Natural killer cell treated with Interleukin-12 subunit alpha and Interleukin-12 subunit beta and Interleukin-15 and Interleukin-18, amount 100 ng/mL, for 72 hours (primary cell): ENCODE measurements at regions not wholly inside any gene's neighbourhood (a gene's known extent, or its start where the extent isn't known, plus 50 kb on each side); places are given as distances from the start of the nearest gene placed in this dataset.
"Not testable (repeated sequence)": the region's sequence is repeated elsewhere in the genome, so short reads cannot be mapped to it uniquely, and the experiment has no call there.

Experiments
- ATAC-seq, 2 donors: fragments of 150-1000 bp; cut with Tn5 transposase in 1 of 2; sonication (Bioruptor Pico), chemical (Tn5 transposase) in 1 of 2; 2 replicates each; pipeline ENCODE4 v1.10.0; 2021
- DNase-seq: peaks from one replicate; pipeline ENCODE4 v3.0.0; 2022; ENCODE audit warnings: low spot score
- H3K27ac Mint-ChIP-seq, 2 donors: 1 replicate in 1 of 2; 2 replicates in 1 of 2; pipeline ENCODE4 v1.8.0; 2022; ENCODE audit warnings: mixed read lengths in 2 of 2, mild to moderate bottlenecking in 1 of 2, moderate library complexity in 1 of 2
- H3K27me3 Mint-ChIP-seq, 2 donors: 1 replicate in 1 of 2; 2 replicates in 1 of 2; pipeline ENCODE4 v1.8.0; 2022; ENCODE audit warnings: mixed read lengths in 2 of 2
- H3K36me3 Mint-ChIP-seq: one replicate; pipeline ENCODE4 v1.8.0; 2022; ENCODE audit warnings: mixed read lengths
- H3K4me1 Mint-ChIP-seq, 2 donors: 1 replicate in 1 of 2; 2 replicates in 1 of 2; pipeline ENCODE4 v1.8.0; 2022; ENCODE audit warnings: low read depth in 2 of 2, mixed read lengths in 2 of 2, mild to moderate bottlenecking in 1 of 2
- H3K4me3 Mint-ChIP-seq: one replicate; pipeline ENCODE4 v1.8.0; 2022; ENCODE audit warnings: mixed read lengths
- H3K9me3 Mint-ChIP-seq: 2 replicates; pipeline ENCODE4 v1.8.0; 2022; ENCODE audit warnings: mixed read lengths

- DNase-seq (no peak), ATAC-seq (no peak)
- H3K4me3 Mint-ChIP-seq = no peak overlapping the region
- H3K27me3 Mint-ChIP-seq = no peaks in the 10 kb centered on the region
- peaks cover 4% of the 10 kb centered on the region for H3K36me3 Mint-ChIP-seq
- peaks cover 4% of the 10 kb centered on the region for H3K9me3 Mint-ChIP-seq
- H3K27ac Mint-ChIP-seq = no peak overlapping the region
- H3K4me1 Mint-ChIP-seq = no peaks in the 10 kb centered on the region
These were observed 1535.8 kb upstream of the PCDH10 start for GRCh38 chr4:131613086-131613823.

GRCh38 chr4:131613824-131614216 is 1535.3 kb upstream of the PCDH10 start:
- Mint-ChIP-seq H3K4me3 (no peak overlapping the region), H3K4me1 (no peaks in the 10 kb centered on the region), H3K36me3 (peaks cover 4% of the 10 kb centered on the region), H3K27me3 (no peaks in the 10 kb centered on the region), H3K27ac (no peak overlapping the region), H3K9me3 (peaks cover 4% of the 10 kb centered on the region)
- no peak for DNase-seq
- ATAC-seq = no peak

- Mint-ChIP-seq H3K36me3 (peaks cover 14% of the 10 kb centered on the region), H3K27me3 (no peaks in the 10 kb centered on the region), H3K27ac (no peak overlapping the region), H3K4me3 (no peak overlapping the region), H3K9me3 (peaks cover 18% of the 10 kb centered on the region), H3K4me1 (no peaks in the 10 kb centered on the region)
- ATAC-seq (no peak), DNase-seq (no peak)
These were observed 1516.2 kb upstream of the PCDH10 start for GRCh38 chr4:131632877-131633276.

GRCh38 chr4:131635191-131635590 is 1513.9 kb upstream of the PCDH10 start:
- Mint-ChIP-seq H3K9me3 (peaks cover 23% of the 10 kb centered on the region), H3K4me1 (no peaks in the 10 kb centered on the region), H3K27me3 (no peaks in the 10 kb centered on the region), H3K36me3 (peaks cover 18% of the 10 kb centered on the region), H3K4me3 (no peak overlapping the region), H3K27ac (no peak overlapping the region)
- ATAC-seq = no peak
- DNase-seq = no peak

- Mint-ChIP-seq H3K4me1 (no peaks in the 10 kb centered on the region), H3K36me3 (peaks cover 18% of the 10 kb centered on the region), H3K27ac (no peak overlapping the region), H3K4me3 (no peak overlapping the region), H3K27me3 (no peaks in the 10 kb centered on the region), H3K9me3 (peaks cover 29% of the 10 kb centered on the region)
- DNase-seq (no peak), ATAC-seq (no peak)
These were observed 1510.3 kb upstream of the PCDH10 start for GRCh38 chr4:131638781-131639180.

GRCh38 chr4:131644619-131645018 is 1504.5 kb upstream of the PCDH10 start:
- Mint-ChIP-seq H3K27me3 (no peaks in the 10 kb centered on the region), H3K4me3 (no peak overlapping the region), H3K9me3 (peaks cover 17% of the 10 kb centered on the region), H3K36me3 (no peaks in the 10 kb centered on the region), H3K4me1 (no peaks in the 10 kb centered on the region), H3K27ac (no peak overlapping the region)
- DNase-seq (no peak), ATAC-seq (no peak)

GRCh38 chr4:131649227-131649626 is 1499.9 kb upstream of the PCDH10 start:
- H3K27ac Mint-ChIP-seq = no peak overlapping the region
- no peak overlapping the region for H3K4me3 Mint-ChIP-seq
- DNase-seq (no peak), ATAC-seq (no peak)
- H3K9me3 Mint-ChIP-seq = peaks cover 4% of the 10 kb centered on the region
- H3K27me3 Mint-ChIP-seq = no peaks in the 10 kb centered on the region
- no peaks in the 10 kb centered on the region for H3K4me1 Mint-ChIP-seq
- H3K36me3 Mint-ChIP-seq = no peaks in the 10 kb centered on the region

GRCh38 chr4:131650951-131651350 is 1498.1 kb upstream of the PCDH10 start:
- ATAC-seq (no peak), DNase-seq (no peak)
- H3K4me1 Mint-ChIP-seq = no peaks in the 10 kb centered on the region
- no peak overlapping the region for H3K4me3 Mint-ChIP-seq
- H3K27me3 Mint-ChIP-seq = no peaks in the 10 kb centered on the region
- H3K9me3 Mint-ChIP-seq = peaks cover 4% of the 10 kb centered on the region
- no peak overlapping the region for H3K27ac Mint-ChIP-seq
- no peaks in the 10 kb centered on the region for H3K36me3 Mint-ChIP-seq

GRCh38 chr4:131683314-131683713 is 1465.8 kb upstream of the PCDH10 start:
- not testable (repeated sequence) for H3K4me1 Mint-ChIP-seq, H3K4me3 Mint-ChIP-seq, H3K27ac Mint-ChIP-seq, ATAC-seq, H3K27me3 Mint-ChIP-seq, DNase-seq, H3K36me3 Mint-ChIP-seq
- peaks cover 15% of the 10 kb centered on the region for H3K9me3 Mint-ChIP-seq

- H3K4me3 Mint-ChIP-seq = no peak overlapping the region
- H3K27me3 Mint-ChIP-seq = no peaks in the 10 kb centered on the region
- H3K27ac Mint-ChIP-seq = no peak overlapping the region
- no peak for ATAC-seq
- DNase-seq = no peak
- no peaks in the 10 kb centered on the region for H3K4me1 Mint-ChIP-seq
- H3K9me3 Mint-ChIP-seq = peaks cover 14% of the 10 kb centered on the region
- H3K36me3 Mint-ChIP-seq = peaks cover 10% of the 10 kb centered on the region
These were observed 1427.2 kb upstream of the PCDH10 start for GRCh38 chr4:131721883-131722282.

GRCh38 chr4:131723069-131723468 is 1426.0 kb upstream of the PCDH10 start:
- H3K27ac Mint-ChIP-seq, DNase-seq, H3K36me3 Mint-ChIP-seq, H3K4me3 Mint-ChIP-seq, H3K4me1 Mint-ChIP-seq, ATAC-seq, H3K27me3 Mint-ChIP-seq: not testable (repeated sequence)
- peaks cover 17% of the 10 kb centered on the region for H3K9me3 Mint-ChIP-seq

GRCh38 chr4:131724847-131725246 is 1424.2 kb upstream of the PCDH10 start:
- not testable (repeated sequence) for H3K4me3 Mint-ChIP-seq, ATAC-seq

GRCh38 chr4:131725521-131725920 is 1423.6 kb upstream of the PCDH10 start:
- not testable (repeated sequence) for H3K27ac Mint-ChIP-seq, DNase-seq, H3K4me3 Mint-ChIP-seq, H3K27me3 Mint-ChIP-seq, H3K36me3 Mint-ChIP-seq, ATAC-seq, H3K4me1 Mint-ChIP-seq
- peaks cover 21% of the 10 kb centered on the region for H3K9me3 Mint-ChIP-seq

More at GRCh38 chr4:131724847-131725246, 1424.2 kb upstream of the PCDH10 start:
- not testable (repeated sequence) for H3K36me3 Mint-ChIP-seq, DNase-seq, H3K27ac Mint-ChIP-seq, H3K27me3 Mint-ChIP-seq, H3K4me1 Mint-ChIP-seq
- H3K9me3 Mint-ChIP-seq = peaks cover 17% of the 10 kb centered on the region

GRCh38 chr4:131726940-131727339 is 1422.2 kb upstream of the PCDH10 start:
- not testable (repeated sequence) for ATAC-seq, H3K4me1 Mint-ChIP-seq

GRCh38 chr4:131727418-131727817 is 1421.7 kb upstream of the PCDH10 start:
- peaks cover 17% of the 10 kb centered on the region for H3K9me3 Mint-ChIP-seq
- not testable (repeated sequence) for H3K27me3 Mint-ChIP-seq, ATAC-seq, DNase-seq, H3K4me3 Mint-ChIP-seq, H3K27ac Mint-ChIP-seq, H3K36me3 Mint-ChIP-seq, H3K4me1 Mint-ChIP-seq

More at GRCh38 chr4:131726940-131727339, 1422.2 kb upstream of the PCDH10 start:
- H3K9me3 Mint-ChIP-seq = peaks cover 18% of the 10 kb centered on the region
- not testable (repeated sequence) for DNase-seq, H3K36me3 Mint-ChIP-seq, H3K27ac Mint-ChIP-seq, H3K4me3 Mint-ChIP-seq, H3K27me3 Mint-ChIP-seq
